ENCODE measurements at regions not wholly inside any gene's neighbourhood (a gene's known extent, or its start where the extent isn't known, plus 50 kb on each side); places are given as distances from the start of the nearest gene placed in this dataset.
"Not testable (repeated sequence)": the region's sequence is repeated elsewhere in the genome, so short reads cannot be mapped to it uniquely, and the experiment has no call there.

DNA sequence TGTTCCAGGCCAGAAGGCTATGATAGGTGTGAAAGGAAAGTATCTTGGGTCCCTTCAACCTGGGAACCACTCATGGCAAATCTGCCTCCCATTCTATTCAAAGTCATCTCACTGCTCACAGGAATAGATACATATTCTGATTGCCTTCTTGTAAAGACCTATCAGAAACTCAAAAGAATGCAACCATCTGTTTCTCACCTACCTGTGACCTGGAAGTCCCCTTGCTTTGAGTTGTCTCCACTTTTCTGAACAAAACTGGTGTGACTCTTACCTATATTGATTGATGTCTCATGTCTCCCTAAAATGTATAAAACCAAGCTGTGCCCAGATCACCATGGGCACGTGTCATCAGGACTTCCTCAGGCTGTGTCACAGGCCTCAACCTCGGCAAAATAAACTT is 1149.3 kb downstream of the NSUN3 start:
- no peak for DNase-seq

DNA sequence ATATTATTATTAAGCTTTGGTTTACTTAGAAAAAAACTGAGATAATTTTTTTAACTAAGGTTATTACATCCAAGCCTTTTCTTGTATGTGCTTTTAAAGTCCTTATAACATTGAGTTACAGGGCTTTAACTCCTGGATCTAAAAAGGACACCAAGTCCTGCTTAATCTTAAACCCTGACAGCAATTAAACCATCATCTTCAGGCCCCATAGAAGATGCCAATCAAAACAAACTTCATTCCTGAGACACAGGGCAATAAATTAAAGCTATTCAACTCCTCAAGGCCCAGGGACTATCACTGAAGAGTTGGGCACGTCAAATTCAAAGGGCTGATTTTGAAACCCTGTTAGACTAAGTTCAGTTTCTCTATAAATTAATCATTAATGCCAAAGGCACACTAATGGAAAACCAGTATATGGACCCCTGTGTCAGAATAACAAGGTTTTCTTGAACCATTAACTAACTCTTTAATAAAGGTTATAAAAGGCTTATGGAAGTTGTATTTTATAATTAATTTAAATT is 1152.6 kb downstream of the NSUN3 start:
- no peak for DNase-seq

DNA sequence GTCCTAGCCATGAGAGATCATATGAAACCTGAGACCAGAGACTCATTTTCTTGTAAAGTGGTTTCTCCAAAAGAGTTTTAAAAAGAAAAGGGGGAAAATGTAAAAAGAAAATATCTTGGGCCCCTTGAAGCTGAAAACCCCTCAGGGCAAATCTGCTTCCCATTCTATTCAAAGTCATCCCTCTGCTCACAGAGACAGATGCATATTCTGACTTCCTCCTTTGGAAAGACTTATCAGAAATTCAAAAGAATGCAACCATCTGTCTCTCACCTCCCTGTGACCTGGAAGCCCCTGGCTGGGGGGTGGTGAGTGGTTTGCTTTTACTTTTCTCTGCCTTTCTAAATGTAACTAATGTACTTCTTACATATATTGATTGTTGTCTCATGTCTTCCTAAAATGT is 1154.8 kb downstream of the NSUN3 start:
- DNase-seq = no peak

DNA sequence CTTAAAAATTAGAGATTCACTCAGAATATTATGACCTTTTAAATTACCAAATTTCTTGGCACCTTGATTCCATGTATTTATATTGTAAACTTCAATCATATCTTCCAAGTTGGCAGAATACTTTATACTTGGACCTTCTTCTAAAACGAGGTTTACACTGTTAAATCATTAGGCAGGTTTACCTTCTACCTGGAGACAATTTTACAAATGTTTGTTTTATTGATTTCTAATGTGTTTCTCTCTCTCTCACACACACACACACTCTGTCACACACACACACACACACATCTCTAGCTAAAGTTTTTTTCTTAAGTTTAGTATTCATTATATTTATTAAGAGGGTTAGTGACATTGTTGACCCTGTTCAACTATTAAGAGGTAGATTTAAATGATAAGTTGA is 1155.6 kb downstream of the NSUN3 start:
- DNase-seq = no peak

DNA sequence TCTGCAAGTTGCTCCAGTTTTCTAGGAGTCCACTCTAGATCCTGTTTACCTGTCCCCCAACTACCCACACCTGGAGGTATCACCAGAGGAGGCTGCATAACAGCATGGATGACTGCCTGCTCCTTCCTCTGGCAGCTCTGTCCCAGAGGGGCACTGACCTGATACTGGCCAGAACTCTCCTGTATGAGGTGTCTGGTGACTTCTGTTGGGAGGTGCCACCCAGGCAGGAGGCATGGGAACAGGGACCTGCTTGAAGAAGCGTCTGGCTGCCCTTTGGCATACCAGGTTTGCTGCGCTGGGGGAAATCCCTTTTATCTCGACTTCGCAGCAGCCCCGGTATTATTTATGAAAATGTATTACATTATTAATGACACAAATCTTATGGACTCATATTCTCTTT is 1163.6 kb downstream of the NSUN3 start:
- no peak for DNase-seq

DNA sequence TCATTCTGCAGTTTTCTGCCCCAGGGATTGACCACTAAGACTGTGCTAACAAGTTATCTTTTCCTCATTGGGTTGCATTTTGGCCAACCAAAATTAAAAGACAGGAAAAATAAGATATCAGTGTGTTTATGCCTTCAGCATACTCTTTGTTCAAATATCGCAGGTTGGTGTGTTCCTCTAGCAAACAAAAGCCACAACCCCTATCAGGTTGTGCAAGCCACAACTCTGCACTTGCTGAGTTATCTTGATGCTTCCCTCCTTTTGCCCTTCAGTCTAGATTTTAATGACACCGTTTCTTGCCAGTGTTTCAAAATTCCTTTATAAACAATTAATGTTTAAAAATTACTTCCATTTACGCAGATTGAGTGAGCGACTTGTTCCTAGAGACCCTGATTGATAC is 1164.2 kb downstream of the NSUN3 start:
- DNase-seq = no peak

DNA sequence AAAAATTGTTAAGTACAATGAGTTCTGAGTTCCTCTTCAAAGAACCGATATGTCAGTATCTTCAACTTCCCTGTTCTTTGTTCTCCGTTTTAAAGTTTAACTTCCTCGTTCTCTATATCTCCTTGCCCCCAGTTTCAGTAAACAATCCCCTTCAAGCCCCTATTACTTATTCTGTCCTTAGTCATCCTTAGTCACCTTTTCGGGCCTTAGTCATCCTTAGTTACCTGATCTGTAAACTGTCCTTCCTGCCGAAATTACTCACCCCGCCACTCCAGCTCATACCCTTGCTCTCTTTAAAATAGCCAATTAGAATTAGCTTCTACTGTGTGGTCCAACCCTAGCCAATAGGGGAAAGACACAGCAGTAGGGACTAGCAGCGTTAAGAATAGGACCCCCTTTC is 1165.6 kb downstream of the NSUN3 start:
- no peak for DNase-seq

DNA sequence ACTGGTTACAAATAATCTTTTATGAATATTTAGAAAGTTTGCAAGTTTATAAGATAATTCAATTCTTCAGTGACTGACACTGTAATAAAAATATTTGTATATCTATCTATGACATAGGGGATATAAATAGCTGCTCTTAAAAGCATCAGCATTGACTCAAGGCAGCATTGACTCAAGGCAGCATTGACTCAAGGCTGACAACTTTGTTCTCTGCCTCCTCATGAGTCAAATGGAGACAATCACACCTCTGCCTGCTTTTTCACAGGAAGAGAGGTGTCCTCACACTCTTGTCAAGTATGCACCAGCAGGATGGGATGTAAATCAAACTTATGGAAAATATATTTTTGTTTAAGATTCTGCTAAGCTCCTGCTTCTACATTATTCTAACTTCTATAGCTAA is 1173.1 kb downstream of the NSUN3 start:
- DNase-seq = no peak

DNA sequence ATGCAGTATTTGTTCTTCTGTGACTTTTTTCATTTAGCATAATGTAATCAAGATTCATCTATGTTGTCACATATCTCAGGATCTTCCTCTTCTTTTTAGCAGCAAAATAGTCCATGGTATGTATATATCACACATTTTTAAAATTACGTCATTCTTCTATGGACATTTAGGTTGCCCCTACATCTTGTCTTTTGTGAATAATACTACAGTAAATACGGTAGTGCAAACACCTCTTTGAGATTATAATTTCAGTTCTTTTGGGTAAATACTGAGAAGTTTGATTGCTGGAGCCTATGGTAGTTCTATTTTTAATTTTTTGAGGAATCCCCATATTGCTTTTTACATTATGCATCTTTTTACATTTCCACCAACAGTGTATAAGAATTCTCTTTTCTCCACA is 1174.9 kb downstream of the NSUN3 start:
- no peak for DNase-seq

DNA sequence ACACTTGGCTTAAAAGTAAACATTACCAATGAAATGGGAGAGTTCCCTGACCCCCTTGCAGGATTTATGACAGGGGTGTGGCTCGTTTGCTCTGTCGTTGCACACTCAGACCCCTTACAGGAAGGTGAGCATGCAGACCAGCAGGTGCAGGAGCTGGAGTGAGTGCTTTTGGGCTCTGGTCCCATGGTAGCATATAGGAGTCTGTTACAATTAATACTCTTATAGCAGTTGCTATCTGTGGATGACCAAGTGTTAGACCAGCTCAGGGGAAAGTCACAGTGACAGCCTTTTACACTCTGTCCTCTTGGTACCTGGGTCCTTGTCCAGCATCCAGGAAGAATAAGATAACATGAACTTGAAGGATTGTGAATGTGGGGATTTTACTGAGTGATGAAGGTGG is 1177.5 kb downstream of the NSUN3 start:
- DNase-seq = no peak

DNA sequence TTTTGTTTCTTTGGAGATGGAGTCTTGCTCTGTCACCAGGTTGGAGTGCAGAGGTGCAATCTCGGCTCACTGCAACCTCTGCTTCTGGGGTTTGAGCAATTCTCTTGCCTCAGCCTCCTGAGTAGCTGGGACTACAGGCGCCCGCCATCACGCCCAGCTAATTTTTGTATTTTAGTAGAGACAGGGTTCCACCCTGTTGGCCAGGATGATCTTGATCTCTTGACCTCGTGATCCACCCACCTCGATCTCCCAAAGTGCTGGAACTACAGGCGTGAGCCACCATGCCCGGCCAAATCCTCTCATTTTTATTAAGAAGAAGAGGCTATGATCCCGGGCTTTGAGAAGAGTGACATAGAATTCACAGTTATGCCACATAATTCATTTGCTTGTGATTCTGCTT is 1178.4 kb downstream of the NSUN3 start:
- DNase-seq = not testable (repeated sequence)

DNA sequence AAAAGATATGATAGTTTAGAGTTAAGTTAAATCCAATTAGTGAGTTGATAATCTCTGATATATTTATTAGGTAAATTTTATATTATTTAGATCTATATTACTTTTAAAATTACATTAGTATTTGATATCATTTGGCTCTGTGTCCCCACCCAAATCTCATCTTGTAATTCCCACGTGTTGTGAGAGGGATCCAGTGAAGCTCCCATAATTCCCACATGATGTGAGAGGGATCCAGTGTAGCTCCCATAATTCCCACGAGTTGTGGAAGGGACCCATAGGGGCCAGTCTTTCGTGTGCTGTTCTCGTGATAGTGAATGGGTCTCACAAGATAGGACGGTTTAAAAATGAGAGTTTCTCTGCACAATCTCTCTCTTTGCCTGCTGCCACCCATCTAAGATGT is 1183.6 kb downstream of the NSUN3 start:
- DNase-seq = no peak

DNA sequence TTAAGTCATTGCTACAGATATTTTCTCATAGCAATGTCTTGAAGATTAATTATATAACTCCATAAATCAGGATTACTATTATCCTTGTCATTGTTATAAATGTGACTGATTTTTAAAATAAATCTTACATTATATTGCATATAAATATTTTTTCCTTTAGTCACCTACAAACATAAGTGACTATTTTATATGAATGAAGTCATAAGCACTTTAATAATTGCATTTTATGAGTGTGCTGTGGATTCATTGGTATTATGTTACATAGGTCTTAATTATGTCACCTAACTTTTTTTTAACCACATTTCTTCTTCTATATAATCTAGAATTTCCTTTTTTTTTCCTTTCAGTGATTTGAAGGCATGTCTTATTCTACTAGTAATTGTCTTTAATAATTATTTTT is 1191.2 kb downstream of the NSUN3 start:
- DNase-seq = no peak

DNA sequence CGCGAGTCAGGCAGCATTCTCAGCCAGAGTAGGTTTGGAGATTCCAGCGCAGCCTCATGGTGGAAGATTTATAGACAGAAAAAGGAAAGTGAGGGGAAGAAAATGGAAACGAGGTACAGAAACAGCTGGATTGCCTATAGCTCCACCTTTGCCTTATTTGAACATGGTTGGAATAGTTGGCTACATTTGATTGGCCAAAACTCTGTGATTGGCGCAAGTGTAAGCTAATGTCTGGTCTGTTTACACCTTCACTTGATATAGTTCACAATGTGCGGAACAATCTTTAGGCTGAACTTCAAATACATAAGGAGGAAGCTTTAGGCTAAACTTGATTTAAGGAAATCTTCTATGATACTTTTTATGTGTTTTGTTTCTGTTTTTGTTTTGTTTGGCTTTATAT is 1191.9 kb downstream of the NSUN3 start:
- no peak for DNase-seq

DNA sequence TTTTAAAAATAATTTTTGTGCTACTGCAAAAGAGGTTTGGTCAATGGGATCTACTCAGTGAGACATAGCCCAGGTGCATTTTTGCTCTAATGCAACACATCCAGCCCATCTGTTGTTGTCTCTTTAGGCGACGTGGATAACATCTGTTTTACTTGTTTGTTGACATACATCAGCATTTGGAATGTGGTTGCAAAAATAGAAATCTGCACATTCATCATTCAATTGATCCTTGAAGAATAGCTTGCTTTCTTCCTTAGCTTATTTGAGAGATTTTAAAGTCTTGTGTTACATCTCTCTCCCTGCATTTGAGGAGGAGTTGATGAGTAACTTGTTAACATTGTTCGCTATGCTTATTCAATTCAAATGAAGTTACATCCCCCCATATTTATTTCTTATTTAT is 1202.3 kb downstream of the NSUN3 start:
- DNase-seq = no peak

DNA sequence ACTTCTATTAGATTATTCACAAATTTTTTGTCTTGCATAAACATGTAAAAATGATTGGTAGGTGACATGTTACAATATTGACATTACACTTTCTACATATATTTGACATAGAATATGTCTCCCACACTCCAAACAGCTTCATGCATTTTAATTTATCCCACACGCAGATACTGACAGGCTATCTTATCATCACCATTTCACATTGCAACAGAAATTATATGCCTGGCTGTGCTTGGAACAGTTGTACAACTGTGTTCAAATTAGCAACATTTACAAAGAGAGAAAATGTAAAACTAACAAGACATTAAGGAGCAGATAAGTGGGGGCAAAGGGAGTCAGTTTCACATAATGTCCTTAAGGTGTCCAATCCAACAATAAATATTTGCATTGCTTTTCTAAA is 1208.5 kb downstream of the NSUN3 start:
- no peak for DNase-seq

DNA sequence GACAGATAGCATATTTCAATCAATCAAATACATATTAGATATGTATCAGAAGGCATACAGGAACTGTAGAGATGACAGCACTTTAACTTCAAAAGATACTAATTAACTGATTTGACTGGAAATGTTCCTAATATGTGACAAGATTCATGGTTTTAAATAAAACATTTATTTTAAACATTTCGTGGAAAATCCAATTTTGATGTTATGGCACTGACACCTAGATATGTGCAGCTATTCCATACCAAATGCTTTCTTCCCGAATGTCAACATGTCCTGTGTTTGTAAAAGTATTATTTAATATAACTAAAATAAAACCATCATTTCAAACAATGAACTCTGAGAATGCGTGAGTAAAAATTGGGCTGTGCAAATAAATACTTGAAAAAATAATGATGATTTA is 1209.3 kb downstream of the NSUN3 start:
- DNase-seq = no peak

DNA sequence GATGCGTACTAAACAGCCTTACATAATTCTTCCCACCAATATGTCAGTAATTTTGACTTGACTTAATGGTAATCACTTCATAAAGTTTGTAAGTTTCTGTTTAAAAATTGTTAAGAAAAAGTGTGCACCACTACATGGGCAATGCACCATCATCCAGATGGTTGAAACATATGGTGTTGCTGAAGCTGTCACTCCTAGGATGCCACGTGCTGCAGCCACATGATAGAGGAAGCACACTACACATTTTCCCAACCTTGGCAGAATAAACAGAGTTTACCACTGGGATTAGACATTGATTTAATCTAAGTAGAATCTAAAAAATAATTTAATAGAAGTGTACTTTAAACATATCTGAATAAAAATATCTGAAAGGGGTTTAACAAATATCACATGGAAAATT is 1209.9 kb downstream of the NSUN3 start:
- DNase-seq = no peak

DNA sequence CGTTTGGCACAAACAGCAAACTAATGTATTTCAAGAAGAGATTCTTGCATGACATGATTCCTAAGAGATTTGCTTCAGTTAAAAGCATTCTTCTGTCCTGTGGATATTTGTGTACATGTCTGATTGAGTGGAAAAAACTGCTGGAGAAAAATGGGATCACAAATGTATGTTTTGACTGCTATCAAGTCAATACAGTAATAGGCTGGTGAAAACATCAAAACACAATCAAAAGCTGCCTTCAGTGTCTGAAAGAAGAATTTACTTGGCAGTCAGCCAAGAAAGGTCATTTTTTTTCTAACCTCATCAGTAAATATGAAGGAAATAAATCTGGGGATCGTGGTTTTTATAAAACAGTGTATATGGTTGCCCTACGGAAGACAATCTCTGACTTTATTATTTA is 1214.8 kb downstream of the NSUN3 start:
- DNase-seq = no peak

DNA sequence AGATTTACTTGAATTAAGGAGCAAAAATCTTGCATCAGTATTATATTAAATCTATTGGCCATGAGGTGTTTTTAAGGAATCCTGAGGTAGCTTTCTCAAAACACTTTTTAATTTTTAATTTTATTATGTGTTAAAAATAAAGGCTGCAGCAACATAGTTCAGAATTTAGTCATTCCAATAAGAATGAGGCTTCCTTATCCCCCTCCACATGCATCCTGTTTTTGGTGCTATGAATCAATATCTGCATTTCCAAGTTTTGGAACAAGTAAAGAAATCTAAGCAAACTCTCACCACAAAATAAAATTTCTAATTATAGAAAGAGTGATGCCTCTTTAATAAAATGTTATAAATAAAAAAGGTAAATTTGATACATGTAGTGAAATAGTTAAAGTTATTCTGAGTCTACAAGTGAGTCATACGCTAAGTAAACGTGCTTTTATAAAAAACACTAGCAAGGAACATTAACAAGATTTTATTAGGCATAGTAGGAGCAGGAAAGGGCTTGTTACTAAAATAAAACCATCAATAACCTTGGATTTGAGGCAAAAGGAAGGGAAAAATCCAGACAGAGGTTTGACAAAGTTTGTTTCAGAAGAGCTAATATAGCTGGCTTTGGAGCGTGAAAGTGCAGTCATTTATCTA is 1218.0 kb downstream of the NSUN3 start:
- no peak for DNase-seq

DNA sequence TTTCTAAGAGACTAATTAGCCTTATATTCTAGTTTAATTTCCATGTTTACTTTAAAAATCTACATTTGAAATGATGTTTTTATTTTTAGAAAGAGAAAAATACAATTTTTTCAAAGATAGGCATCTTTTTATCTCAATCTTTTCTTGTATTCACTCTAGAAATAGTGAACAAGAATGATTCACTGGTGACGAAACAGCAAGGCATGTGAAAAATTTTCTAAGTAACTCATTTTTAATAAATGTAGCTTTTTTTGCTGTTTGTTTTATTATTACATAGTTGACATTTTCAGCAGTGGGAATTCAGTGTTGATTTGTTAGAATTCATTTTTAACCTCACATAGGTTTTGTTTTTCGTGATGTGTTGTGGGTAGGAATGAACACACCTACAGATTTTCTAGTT is 1226.4 kb downstream of the NSUN3 start:
- DNase-seq = no peak

DNA sequence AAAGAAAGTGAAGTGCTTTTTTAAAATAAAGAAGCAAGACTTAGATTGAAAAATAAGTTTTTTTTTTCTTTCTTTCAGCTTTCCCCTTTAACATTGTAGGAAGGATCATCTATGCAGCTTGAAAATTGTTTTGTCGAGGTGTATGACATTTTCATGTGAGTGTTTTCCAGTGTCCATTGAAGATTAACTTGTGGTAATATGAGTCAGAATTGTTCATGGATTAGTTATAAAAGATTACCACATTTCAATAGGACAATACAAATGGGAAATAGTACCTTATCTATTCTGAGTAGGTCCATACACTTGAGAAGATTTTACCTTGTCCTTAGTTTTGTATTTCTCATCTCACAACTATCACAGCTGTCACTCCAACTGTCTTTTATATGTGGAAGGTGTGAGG is 1234.7 kb downstream of the NSUN3 start:
- no peak for DNase-seq

DNA sequence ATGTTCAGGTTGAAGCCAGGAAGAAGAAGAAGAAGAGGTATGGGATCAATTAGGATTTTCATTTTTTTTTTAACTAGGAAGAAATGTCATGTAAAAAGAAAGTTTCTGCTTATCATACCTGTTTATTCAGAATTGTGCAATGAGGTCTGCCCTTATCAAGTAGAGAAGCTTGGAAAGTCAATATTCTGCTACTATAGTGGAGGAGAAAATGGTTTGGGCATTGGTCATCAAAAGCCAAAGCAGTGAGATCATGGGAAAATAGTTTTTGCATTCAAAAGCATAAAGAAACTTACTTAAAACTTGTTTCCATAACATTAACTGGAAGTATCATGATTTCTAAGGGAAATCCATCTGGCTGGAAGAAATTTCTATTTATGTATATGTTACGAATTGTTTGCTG is 1239.2 kb downstream of the NSUN3 start:
- DNase-seq = no peak

DNA sequence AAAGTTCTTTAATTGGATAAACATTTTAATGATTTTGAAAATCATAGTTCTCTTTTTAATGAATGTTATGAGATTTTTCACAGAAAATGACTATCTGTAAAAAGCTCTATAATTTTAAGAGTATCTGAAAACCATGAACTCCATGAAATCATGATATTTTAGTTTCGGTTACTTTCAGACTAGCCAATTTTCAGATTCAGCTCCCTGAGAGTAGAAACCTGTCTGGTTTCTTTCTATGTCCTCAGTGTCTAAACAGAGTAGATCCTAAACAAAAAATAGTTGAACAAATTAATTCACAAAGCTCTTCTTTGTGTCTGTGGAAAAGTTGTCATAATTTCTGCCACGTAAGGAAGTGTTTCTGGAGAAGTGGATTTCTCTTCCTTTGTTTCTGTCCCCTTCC is 1247.7 kb downstream of the NSUN3 start:
- no peak for DNase-seq

DNA sequence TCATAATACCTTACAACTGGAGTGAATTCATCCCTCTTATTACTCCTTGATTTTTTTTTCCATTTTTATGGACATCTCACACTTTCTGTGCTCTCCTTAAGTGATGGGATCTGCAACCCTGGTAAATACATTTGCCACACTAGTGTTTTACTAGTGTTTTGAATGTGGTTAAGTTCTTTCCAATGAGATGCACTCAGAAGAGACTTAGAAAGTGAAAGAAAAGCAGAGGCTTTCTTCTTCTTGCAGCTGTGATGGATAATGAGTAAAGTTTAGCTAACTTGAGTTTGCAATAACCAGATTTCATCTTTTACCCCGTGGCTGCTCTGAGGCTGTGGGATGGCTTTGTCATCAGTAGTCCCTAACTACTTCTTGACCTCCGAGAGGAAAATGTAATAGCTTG is 1248.4 kb downstream of the NSUN3 start:
- DNase-seq = no peak

DNA sequence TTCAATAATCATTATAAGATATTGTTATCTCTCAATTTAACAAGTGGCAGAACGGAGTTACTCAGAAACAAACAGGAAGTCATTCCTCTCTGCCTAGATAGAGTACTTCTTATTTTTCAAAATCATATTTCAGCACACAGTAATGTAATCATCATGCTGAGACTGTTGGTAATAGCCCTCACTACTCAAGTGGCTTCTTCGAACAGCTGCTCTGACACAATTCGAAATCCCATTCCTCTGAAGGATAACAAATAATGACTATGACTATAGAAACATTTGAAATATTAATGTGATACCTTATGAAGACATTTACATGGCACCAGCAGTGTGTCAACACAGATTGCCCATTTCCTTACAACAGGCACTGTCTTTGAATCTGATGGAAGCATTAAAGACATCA is 1249.8 kb downstream of the NSUN3 start:
- no peak for DNase-seq
